GM12873 (cell line): ENCODE measurements at regions not wholly inside any gene's neighbourhood (a gene's known extent, or its start where the extent isn't known, plus 50 kb on each side); places are given as distances from the start of the nearest gene placed in this dataset.

ENCODE experiments used
- CTCF ChIP-seq: IDR thresholded peaks from 2 replicates; pipeline ENCODE4 v1.5.1; 2012; ENCODE audit warnings: low read depth, mild to moderate bottlenecking, moderate library complexity, low read length, control low read depth; ENCODE audit not compliant: insufficient read depth; ENCODE audit errors: missing control alignments

GRCh38 chr4:12973522-12973921 is 510.6 kb downstream of the RAB28 start:
- TF ChIP-seq CTCF, result no peak

- no peak for TF ChIP-seq CTCF
Measured at GRCh38 chr4:12968345-12968744, 515.8 kb downstream of the RAB28 start.

GRCh38 chr4:12966726-12967125 is 517.4 kb downstream of the RAB28 start:
- TF ChIP-seq CTCF, result no peak

GRCh38 chr4:12965334-12965733 is 518.8 kb downstream of the RAB28 start:
- TF ChIP-seq CTCF, result no peak

- TF ChIP-seq CTCF, result no peak
Measured at GRCh38 chr4:12963912-12964311, 520.2 kb downstream of the RAB28 start.

GRCh38 chr4:12963291-12963690 is 520.8 kb downstream of the RAB28 start:
- no peak for TF ChIP-seq CTCF

- no peak for TF ChIP-seq CTCF
Measured at GRCh38 chr4:12961713-12962112, 522.4 kb downstream of the RAB28 start.

GRCh38 chr4:12958436-12958835 is 525.7 kb downstream of the RAB28 start:
- TF ChIP-seq CTCF, result no peak
